ENCODE measurements at regions not wholly inside any gene's neighbourhood (a gene's known extent, or its start where the extent isn't known, plus 50 kb on each side); places are given as distances from the start of the nearest gene placed in this dataset.

DNA sequence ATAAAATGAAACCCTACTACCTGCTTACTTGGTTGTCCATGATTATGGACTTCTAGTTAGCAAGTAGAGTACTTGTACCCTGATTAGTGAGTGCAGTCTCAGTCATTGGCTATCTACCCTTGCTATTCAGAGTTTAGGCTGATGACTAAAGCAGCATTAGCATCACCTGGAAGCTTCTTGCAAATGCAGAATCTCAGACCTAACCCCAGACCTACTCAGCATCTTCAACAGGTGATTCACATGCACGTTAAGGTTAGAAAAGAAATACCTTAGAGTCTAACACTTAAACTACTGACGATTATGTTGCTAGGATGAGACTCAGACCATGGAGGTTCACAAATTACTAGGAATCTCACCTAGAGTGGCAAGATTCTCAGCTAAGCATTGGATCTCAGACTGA lies 399.9 kb upstream of the FANCL start:
- H3K4me3 ChIP-seq = no peak overlapping the region
- intact Hi-C loops (cut with DNase I) = no loop called here
- 60 to 64% (median 62%) methylated on average over 2 of the region's 2 CpGs for WGBS, 3 donors
- H3K27ac ChIP-seq = no peak overlapping the region
- no peaks in the 10 kb centered on the region for H3K27me3 ChIP-seq (ENCODE audit: insufficient read depth in 3 of 3, low read length in 2 of 3)
- no peaks in the 10 kb centered on the region for H3K4me1 ChIP-seq
- no peak for DNase-seq
- ATAC-seq = no peak
- TF ChIP-seq, protein P1, sequence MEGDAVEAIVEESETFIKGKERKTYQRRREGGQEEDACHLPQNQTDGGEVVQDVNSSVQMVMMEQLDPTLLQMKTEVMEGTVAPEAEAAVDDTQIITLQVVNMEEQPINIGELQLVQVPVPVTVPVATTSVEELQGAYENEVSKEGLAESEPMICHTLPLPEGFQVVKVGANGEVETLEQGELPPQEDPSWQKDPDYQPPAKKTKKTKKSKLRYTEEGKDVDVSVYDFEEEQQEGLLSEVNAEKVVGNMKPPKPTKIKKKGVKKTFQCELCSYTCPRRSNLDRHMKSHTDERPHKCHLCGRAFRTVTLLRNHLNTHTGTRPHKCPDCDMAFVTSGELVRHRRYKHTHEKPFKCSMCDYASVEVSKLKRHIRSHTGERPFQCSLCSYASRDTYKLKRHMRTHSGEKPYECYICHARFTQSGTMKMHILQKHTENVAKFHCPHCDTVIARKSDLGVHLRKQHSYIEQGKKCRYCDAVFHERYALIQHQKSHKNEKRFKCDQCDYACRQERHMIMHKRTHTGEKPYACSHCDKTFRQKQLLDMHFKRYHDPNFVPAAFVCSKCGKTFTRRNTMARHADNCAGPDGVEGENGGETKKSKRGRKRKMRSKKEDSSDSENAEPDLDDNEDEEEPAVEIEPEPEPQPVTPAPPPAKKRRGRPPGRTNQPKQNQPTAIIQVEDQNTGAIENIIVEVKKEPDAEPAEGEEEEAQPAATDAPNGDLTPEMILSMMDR (IDR thresholded peaks at IDR 0.05) = no peak
- H3K36me3 ChIP-seq (ENCODE audit: insufficient read depth in 1 of 2, low read depth in 1 of 2) = no peaks in the 10 kb centered on the region
- no peaks in the 10 kb centered on the region for H3K9me3 ChIP-seq

DNA sequence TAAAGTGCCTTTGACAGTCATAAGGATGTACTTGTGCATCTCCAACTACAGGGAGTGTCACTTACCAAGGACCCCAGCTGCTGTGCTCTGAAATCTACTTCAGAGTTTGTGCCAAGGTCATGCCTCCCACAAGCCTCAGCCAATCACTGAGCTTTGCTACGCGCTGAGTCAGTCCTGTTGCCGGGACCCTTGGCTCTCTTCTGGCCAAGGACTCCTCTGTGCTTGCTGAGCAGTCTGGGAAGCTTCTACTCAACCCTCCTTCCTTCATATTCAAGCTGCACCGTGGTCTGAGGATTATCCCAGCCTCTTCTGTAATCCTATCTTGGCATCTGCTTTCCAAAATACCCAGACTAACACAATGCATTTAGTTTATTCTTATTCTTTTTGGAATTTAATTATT lies 398.9 kb upstream of the FANCL start:
- intact Hi-C loops (cut with DNase I) = no loop called here
- DNase-seq (no peak), ATAC-seq (no peak)
- Histone ChIP-seq H3K4me1 (no peaks in the 10 kb centered on the region), H3K27ac (no peak overlapping the region), H3K27me3 (ENCODE audit: insufficient read depth in 3 of 3, low read length in 2 of 3) (no peaks in the 10 kb centered on the region), H3K9me3 (no peaks in the 10 kb centered on the region), H3K36me3 (ENCODE audit: insufficient read depth in 1 of 2, low read depth in 1 of 2) (no peaks in the 10 kb centered on the region), H3K4me3 (no peak overlapping the region)
- TF ChIP-seq, protein P1 (IDR thresholded peaks at IDR 0.05) = no peak
- 53 to 69% (median 62%) methylated on average over 4 of the region's 4 CpGs for WGBS, 3 donors

DNA sequence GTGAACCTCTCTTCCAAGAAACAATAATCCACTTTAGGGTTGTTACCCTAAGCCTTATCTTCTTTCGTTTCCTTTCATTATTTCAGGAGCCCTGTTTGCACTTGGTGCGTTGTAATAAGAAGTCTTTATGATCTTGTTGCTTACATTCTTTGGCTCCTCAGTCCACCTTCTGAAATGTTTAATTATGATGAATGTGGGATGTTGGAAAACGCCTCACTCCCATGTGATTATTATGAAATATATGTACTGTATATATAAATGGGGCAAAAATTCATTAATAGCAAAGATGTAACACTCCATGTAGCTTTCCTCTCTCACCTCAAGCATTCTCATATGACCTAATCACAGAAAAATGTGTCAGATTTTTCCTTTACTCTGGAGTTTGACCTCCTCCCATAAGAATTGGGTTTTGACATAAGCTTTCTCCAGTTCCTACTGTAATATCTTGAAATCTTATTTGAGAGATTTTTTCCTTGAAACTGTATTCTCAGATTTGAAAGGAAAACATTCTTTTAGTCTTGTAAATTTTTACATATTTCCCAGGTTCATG lies 397.2 kb upstream of the FANCL start:
- DNase-seq (no peak), ATAC-seq (no peak)
- no peaks in the 10 kb centered on the region for H3K36me3 ChIP-seq (ENCODE audit: insufficient read depth in 1 of 2, low read depth in 1 of 2)
- no peaks in the 10 kb centered on the region for H3K4me1 ChIP-seq
- intact Hi-C loops (cut with DNase I) = no loop called here
- WGBS, 3 donors = 58 to 62% (median 60%) methylated on average over 3 of the region's 3 CpGs
- H3K4me3 ChIP-seq = no peak overlapping the region
- no peak overlapping the region for H3K27ac ChIP-seq
- no peaks in the 10 kb centered on the region for H3K9me3 ChIP-seq
- no peaks in the 10 kb centered on the region for H3K27me3 ChIP-seq (ENCODE audit: insufficient read depth in 3 of 3, low read length in 2 of 3)
- TF ChIP-seq, protein P1 (IDR thresholded peaks at IDR 0.05) = no peak

DNA sequence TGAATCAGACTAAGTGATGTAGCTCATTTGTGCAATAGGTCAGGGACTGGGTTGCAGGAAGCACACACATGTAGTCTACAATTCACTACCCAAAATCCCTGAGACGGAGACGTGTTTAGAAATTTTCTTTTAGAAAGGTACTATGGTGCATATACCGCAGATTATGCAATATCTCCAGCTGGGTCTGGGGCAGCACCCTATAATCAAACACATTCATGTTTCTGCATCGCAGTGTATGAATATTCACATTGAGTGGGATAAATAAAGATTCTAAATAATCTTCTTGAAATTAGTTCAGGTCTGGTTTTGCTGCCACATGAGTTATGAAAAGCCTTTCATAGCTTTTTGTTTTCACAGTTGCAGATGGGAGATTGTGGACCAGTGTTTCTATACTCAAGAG lies 395.7 kb upstream of the FANCL start:
- Histone ChIP-seq H3K9me3 (no peaks in the 10 kb centered on the region), H3K27ac (no peak overlapping the region), H3K36me3 (ENCODE audit: insufficient read depth in 1 of 2, low read depth in 1 of 2) (no peaks in the 10 kb centered on the region), H3K4me1 (no peaks in the 10 kb centered on the region), H3K4me3 (no peak overlapping the region), H3K27me3 (ENCODE audit: insufficient read depth in 3 of 3, low read length in 2 of 3) (no peaks in the 10 kb centered on the region)
- DNase-seq (no peak), ATAC-seq (no peak)
- TF ChIP-seq, protein P1 (IDR thresholded peaks at IDR 0.05) = no peak
- intact Hi-C loops (cut with DNase I) = no loop called here
- 89 to 98% (median 90%) methylated on average over 4 of the region's 4 CpGs for WGBS, 3 donors

DNA sequence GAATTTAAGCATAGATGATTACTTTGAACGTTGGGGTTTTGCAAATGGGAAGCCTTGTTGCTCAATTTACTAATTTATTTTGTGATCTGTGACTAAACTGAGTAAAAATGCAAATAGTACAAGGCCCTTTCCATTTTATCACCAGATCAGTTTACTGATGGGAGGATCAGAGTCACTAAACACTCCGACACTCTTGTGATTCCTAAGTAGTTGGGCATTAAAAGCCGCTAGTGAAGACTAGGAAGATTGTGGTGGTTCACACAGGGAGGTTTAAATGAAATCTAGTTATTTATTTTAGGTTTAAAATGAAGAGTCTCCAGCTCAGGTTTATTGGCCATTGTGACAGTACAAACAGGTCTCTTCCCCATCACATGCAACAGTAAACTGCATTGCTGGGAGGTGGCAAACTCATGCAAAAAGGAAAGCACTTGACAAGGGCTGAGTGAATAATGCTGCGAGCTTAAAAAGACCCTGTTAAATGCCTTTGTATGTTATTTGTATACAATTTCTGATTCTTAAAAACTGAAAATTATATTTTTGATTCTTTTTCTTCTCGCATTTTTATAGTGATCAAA lies 394.8 kb upstream of the FANCL start:
- no peak overlapping the region for H3K27ac ChIP-seq
- H3K9me3 ChIP-seq = no peaks in the 10 kb centered on the region
- DNase-seq = no peak
- TF ChIP-seq, protein P1 (IDR thresholded peaks at IDR 0.05) = no peak
- 66 to 68% (median 67%) methylated on average over 5 of the region's 5 CpGs for WGBS, 3 donors
- intact Hi-C loops (cut with DNase I) = no loop called here
- no peaks in the 10 kb centered on the region for H3K36me3 ChIP-seq (ENCODE audit: insufficient read depth in 1 of 2, low read depth in 1 of 2)
- H3K4me1 ChIP-seq = no peaks in the 10 kb centered on the region
- H3K4me3 ChIP-seq = no peak overlapping the region
- no peak for ATAC-seq
- H3K27me3 ChIP-seq (ENCODE audit: insufficient read depth in 3 of 3, low read length in 2 of 3) = no peaks in the 10 kb centered on the region
